ENCODE measurements at regions not wholly inside any gene's neighbourhood (a gene's known extent, or its start where the extent isn't known, plus 50 kb on each side); places are given as distances from the start of the nearest gene placed in this dataset.

DNA sequence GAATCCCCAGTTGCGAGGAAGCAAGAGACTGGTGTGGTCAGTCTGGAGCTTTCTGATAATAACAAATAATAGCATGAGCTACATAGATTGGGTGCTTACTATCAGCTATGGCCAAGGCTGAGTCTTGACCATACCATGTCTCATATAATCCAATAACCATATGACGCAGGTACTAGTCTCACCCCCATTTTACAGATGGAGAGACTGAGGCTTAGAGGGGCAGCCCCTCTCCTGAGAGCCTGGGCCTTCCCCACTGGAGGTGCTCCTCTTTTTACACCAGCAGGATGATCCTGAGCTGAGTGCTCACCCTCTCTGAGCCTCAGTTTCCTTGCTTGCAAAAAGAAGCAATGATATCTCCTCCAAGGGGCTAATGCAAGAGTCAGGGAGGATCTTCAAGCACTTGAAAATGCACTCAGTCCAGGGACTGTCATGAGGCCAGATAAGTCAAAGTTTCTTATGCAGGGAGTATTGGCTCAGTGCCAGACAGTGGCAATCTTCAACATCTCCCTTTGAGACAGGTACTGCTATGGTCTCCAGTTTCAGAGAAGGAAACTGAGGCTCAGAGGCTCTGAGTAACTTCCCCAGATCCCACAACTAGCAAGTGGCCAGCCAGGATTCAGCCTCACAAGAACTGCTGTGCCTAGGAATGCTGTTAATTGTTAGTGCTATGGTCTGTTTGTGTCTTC is 149.7 kb downstream of the TFCP2L1 start:
- Histone ChIP-seq H3K36me3 (ENCODE audit: insufficient read depth) (no peaks in the 10 kb centered on the region), H2AFZ (ENCODE audit: low read depth) (no peak overlapping the region), H3K4me3 (IDR thresholded peaks at IDR 0.05; ENCODE audit: insufficient read depth, low read depth, low read length) (no peak overlapping the region), H4K20me1 (ENCODE audit: insufficient read depth) (no peaks in the 10 kb centered on the region), H3K9ac (no peak overlapping the region), H3K4me1 (ENCODE audit: low read depth, poor library complexity, severe bottlenecking) (no peaks in the 10 kb centered on the region), H3K4me2 (no peak overlapping the region), H3K79me2 (ENCODE audit: insufficient read depth, low read depth) (no peaks in the 10 kb centered on the region), H3K27ac (no peak overlapping the region), H3K27me3 (ENCODE audit: insufficient read depth, low read depth) (no peaks in the 10 kb centered on the region)
- TF ChIP-seq, protein P1, sequence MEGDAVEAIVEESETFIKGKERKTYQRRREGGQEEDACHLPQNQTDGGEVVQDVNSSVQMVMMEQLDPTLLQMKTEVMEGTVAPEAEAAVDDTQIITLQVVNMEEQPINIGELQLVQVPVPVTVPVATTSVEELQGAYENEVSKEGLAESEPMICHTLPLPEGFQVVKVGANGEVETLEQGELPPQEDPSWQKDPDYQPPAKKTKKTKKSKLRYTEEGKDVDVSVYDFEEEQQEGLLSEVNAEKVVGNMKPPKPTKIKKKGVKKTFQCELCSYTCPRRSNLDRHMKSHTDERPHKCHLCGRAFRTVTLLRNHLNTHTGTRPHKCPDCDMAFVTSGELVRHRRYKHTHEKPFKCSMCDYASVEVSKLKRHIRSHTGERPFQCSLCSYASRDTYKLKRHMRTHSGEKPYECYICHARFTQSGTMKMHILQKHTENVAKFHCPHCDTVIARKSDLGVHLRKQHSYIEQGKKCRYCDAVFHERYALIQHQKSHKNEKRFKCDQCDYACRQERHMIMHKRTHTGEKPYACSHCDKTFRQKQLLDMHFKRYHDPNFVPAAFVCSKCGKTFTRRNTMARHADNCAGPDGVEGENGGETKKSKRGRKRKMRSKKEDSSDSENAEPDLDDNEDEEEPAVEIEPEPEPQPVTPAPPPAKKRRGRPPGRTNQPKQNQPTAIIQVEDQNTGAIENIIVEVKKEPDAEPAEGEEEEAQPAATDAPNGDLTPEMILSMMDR (conservative IDR thresholded peaks at IDR 0.05; ENCODE audit: low read depth, low read length) = no peak

- H4K20me1 ChIP-seq (ENCODE audit: insufficient read depth) = no peaks in the 10 kb centered on the region
- H3K4me1 ChIP-seq (ENCODE audit: low read depth, poor library complexity, severe bottlenecking) = no peaks in the 10 kb centered on the region
- no peak overlapping the region for H3K4me2 ChIP-seq
- no peaks in the 10 kb centered on the region for H3K36me3 ChIP-seq (ENCODE audit: insufficient read depth)
- no peak overlapping the region for H3K27ac ChIP-seq
- no peak overlapping the region for H3K9ac ChIP-seq
- no peak overlapping the region for H3K4me3 ChIP-seq (IDR thresholded peaks at IDR 0.05; ENCODE audit: insufficient read depth, low read depth, low read length)
- H2AFZ ChIP-seq (ENCODE audit: low read depth) = no peak overlapping the region
- H3K79me2 ChIP-seq (ENCODE audit: insufficient read depth, low read depth) = no peaks in the 10 kb centered on the region
- H3K27me3 ChIP-seq (ENCODE audit: insufficient read depth, low read depth) = no peaks in the 10 kb centered on the region
- TF ChIP-seq, protein P1 (conservative IDR thresholded peaks at IDR 0.05; ENCODE audit: low read depth, low read length) = no peak
Measured at GRCh38 chr2:121136323-121136722, 148.7 kb downstream of the TFCP2L1 start.

DNA sequence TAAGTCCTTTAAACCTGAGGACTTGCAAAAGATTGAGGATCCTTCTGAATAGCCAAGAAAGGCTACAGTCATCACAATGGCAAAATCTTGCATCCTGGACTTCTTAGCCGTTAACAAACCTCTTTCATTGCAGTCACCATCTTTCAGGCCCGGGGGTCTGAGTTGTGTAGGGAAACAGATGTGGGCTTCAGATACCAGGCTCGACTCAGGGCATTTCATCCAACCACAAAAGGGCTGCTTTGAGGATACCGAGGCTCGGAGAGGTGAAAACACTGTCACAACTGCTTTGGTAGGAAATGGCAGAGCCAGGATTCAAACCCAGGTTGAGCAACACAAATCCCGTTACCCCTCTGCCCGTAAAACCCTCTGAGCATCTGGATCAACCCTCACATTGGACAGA is 147.4 kb downstream of the TFCP2L1 start:
- no peak overlapping the region for H3K4me3 ChIP-seq (IDR thresholded peaks at IDR 0.05; ENCODE audit: insufficient read depth, low read depth, low read length)
- H3K4me1 ChIP-seq (ENCODE audit: low read depth, poor library complexity, severe bottlenecking) = no peaks in the 10 kb centered on the region
- TF ChIP-seq, protein P1 (conservative IDR thresholded peaks at IDR 0.05; ENCODE audit: low read depth, low read length) = no peak
- H3K9ac ChIP-seq = no peak overlapping the region
- H3K4me2 ChIP-seq = no peak overlapping the region
- no peak overlapping the region for H2AFZ ChIP-seq (ENCODE audit: low read depth)
- H3K36me3 ChIP-seq (ENCODE audit: insufficient read depth) = no peaks in the 10 kb centered on the region
- H3K27ac ChIP-seq = no peak overlapping the region
- no peaks in the 10 kb centered on the region for H4K20me1 ChIP-seq (ENCODE audit: insufficient read depth)
- H3K27me3 ChIP-seq (ENCODE audit: insufficient read depth, low read depth) = no peaks in the 10 kb centered on the region
- no peaks in the 10 kb centered on the region for H3K79me2 ChIP-seq (ENCODE audit: insufficient read depth, low read depth)

DNA sequence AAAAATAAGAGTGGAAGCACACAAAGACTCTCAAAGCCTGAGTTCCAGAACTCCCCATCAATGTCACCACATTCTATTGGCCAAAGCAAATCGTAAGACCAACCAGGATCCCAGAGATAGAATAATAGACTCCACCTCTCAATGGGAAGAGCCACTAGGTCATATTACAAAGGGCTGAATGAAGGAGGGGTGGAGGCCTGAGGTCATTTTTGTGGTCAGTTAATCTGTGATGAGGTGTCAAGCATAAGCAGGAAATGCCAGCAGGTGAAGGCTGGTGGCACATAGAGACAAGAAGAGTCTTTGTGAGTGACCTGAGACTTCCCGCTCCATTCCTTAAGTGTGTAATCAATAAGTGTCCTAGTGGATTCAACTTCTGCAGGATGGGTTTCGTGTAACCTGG is 144.3 kb downstream of the TFCP2L1 start:
- Histone ChIP-seq H3K9ac (no peak overlapping the region), H2AFZ (ENCODE audit: low read depth) (no peak overlapping the region), H3K27ac (no peak overlapping the region), H3K4me2 (no peak overlapping the region), H3K4me3 (IDR thresholded peaks at IDR 0.05; ENCODE audit: insufficient read depth, low read depth, low read length) (no peak overlapping the region), H3K27me3 (ENCODE audit: insufficient read depth, low read depth) (no peaks in the 10 kb centered on the region), H3K4me1 (ENCODE audit: low read depth, poor library complexity, severe bottlenecking) (no peaks in the 10 kb centered on the region), H4K20me1 (ENCODE audit: insufficient read depth) (no peaks in the 10 kb centered on the region), H3K79me2 (ENCODE audit: insufficient read depth, low read depth) (no peaks in the 10 kb centered on the region), H3K36me3 (ENCODE audit: insufficient read depth) (no peaks in the 10 kb centered on the region)
- TF ChIP-seq, protein P1 (conservative IDR thresholded peaks at IDR 0.05; ENCODE audit: low read depth, low read length) = no peak

All from KMS-11 (cell line).